ENCODE measurements at regions not wholly inside any gene's neighbourhood (a gene's known extent, or its start where the extent isn't known, plus 50 kb on each side); places are given as distances from the start of the nearest gene placed in this dataset.

DNA sequence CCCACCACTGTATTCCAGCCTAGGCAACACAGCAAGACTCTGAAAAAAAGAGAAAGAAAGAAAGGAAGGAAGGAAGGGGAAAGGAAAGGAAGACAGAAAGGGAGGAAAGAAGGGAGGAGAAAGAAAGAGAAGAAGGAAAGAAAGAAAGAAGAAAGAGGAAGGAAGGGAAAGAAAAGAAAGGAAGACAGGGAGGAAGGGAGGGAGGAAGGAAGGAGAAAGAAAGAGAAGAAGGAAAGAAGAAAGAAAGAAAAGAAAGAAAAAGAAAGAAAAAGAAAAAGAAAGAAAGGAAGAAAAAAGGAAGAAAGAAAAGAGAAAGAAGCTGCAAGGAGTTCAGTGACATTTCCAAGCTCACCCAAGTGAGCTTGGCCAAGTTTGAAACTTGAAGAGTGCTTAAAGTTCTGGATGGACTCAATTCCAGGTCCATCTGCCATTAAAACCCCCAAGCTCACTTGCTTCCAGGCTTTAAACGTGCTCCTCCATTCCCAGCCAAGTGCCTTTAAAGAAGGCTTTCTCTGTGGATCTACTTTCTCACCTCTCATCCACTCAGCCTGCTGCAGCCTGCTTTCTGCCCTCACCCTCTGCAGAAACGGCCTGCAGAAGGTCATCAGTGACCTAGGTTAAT lies 101.5 kb downstream of the VCPKMT start:
- TF ChIP-seq, protein P1, sequence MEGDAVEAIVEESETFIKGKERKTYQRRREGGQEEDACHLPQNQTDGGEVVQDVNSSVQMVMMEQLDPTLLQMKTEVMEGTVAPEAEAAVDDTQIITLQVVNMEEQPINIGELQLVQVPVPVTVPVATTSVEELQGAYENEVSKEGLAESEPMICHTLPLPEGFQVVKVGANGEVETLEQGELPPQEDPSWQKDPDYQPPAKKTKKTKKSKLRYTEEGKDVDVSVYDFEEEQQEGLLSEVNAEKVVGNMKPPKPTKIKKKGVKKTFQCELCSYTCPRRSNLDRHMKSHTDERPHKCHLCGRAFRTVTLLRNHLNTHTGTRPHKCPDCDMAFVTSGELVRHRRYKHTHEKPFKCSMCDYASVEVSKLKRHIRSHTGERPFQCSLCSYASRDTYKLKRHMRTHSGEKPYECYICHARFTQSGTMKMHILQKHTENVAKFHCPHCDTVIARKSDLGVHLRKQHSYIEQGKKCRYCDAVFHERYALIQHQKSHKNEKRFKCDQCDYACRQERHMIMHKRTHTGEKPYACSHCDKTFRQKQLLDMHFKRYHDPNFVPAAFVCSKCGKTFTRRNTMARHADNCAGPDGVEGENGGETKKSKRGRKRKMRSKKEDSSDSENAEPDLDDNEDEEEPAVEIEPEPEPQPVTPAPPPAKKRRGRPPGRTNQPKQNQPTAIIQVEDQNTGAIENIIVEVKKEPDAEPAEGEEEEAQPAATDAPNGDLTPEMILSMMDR (IDR thresholded peaks at IDR 0.05; ENCODE audit: poor library complexity), result no peak
- TF ChIP-seq EZH2 (IDR thresholded peaks at IDR 0.05; ENCODE audit: borderline replicate concordance), result no peak
